Natural killer cell (primary cell): ENCODE measurements at regions not wholly inside any gene's neighbourhood (a gene's known extent, or its start where the extent isn't known, plus 50 kb on each side); places are given as distances from the start of the nearest gene placed in this dataset.

ENCODE experiments used
- ATAC-seq, 3 donors: fragments of 150-1000 bp in 2 of 3; fragments of 200-7000 bp in 1 of 3; cut with Tn5 transposase; 1 replicate in 1 of 3; 2 replicates in 2 of 3; pipeline ENCODE4 v1.10.0; 2021; ENCODE audit warnings: mild to moderate bottlenecking in 2 of 3, moderate library complexity in 2 of 3
- DNase-seq, 2 donors: peaks; one replicate each; pipeline versions ENCODE4 v3.0.0 to v3.0.0-alpha.2; 2013 to 2021; ENCODE audit warnings: mixed read lengths in 1 of 2
- H3K27ac ChIP-seq: one replicate; pipeline ENCODE4 v1.5.1; 2013; ENCODE audit warnings: mild to moderate bottlenecking, low read length
- H3K27me3 ChIP-seq: one replicate; pipeline ENCODE4 v1.6.1; 2013; ENCODE audit warnings: low read length; ENCODE audit not compliant: control insufficient read depth, insufficient read depth
- H3K36me3 ChIP-seq: one replicate; pipeline ENCODE4 v1.6.1; 2013; ENCODE audit warnings: low read length; ENCODE audit not compliant: control insufficient read depth, insufficient read depth
- H3K4me1 ChIP-seq: one replicate; pipeline ENCODE4 v1.6.1; 2013; ENCODE audit warnings: low read length; ENCODE audit not compliant: control insufficient read depth, insufficient read depth
- H3K4me3 ChIP-seq: one replicate; pipeline ENCODE4 v1.5.1; 2013; ENCODE audit warnings: low read length
- H3K9me3 ChIP-seq: one replicate; pipeline ENCODE4 v1.6.1; 2013; ENCODE audit warnings: low read length; ENCODE audit not compliant: control insufficient read depth, insufficient read depth
- H3K27ac Mint-ChIP-seq, 2 donors: one replicate each; pipeline ENCODE4 v1.8.0; 2022; ENCODE audit warnings: mild to moderate bottlenecking in 2 of 2, mixed read lengths in 2 of 2, moderate library complexity in 1 of 2
- H3K27me3 Mint-ChIP-seq, 2 donors: one replicate each; pipeline ENCODE4 v1.8.0; 2022; ENCODE audit warnings: low read depth in 2 of 2, mixed read lengths in 2 of 2
- H3K36me3 Mint-ChIP-seq: one replicate; pipeline ENCODE4 v1.8.0; 2022; ENCODE audit warnings: mixed read lengths
- H3K4me1 Mint-ChIP-seq, 2 donors: one replicate each; pipeline ENCODE4 v1.8.0; 2022; ENCODE audit warnings: mixed read lengths in 2 of 2
- H3K4me3 Mint-ChIP-seq: one replicate; pipeline ENCODE4 v1.8.0; 2022; ENCODE audit warnings: mild to moderate bottlenecking, moderate library complexity, mixed read lengths
- H3K9me3 Mint-ChIP-seq, 2 donors: one replicate each; pipeline ENCODE4 v1.8.0; 2022; ENCODE audit warnings: mixed read lengths in 2 of 2
- CTCF ChIP-seq: fragments of 200-600 bp; IDR thresholded peaks from one replicate; pipeline ENCODE4 v1.8.0; 2022; ENCODE audit warnings: antibody characterized with exemption
- WGBS: methylation state at CpG from one replicate; pipeline ENCODE4 v1.1.7; 2013; ENCODE audit warnings: missing lambda C conversion rate; ENCODE audit not compliant: insufficient coverage; 5-methylcytosine and 5-hydroxymethylcytosine counted together
- intact Hi-C: fragments of 100-400 bp; cut with micrococcal nuclease; formaldehyde crosslinking; loops from one replicate; pipeline ENCODE4 v1.14.2; 2022

DNA sequence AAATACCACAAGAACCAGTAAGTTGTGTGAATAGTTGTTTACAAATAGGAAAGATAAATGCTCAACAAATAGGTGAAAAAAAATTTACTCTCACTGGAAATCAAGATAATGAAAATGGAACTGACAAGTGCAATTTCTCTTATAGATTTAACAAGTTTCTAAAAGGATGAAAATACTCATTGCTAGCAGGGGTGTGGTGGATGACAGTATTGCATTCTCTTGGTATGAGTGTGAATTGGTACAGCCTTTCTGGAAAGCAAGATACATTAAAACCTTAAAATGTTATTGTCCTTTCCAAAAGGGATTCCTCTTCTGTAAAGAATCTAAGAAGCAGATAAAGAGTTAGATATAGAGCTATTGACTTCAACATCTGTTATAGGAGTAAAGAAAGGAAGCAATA lies 240.0 kb upstream of the RPS6KA3 start:
- no peaks in the 10 kb centered on the region for H3K27me3 ChIP-seq
- TF ChIP-seq CTCF = no peak
- H3K27ac ChIP-seq = no peak overlapping the region
- no peaks in the 10 kb centered on the region for H3K36me3 ChIP-seq
- Mint-ChIP-seq H3K27me3 (peaks cover 5 to 21% of the 10 kb centered on the region in 2 donors), H3K4me1 (no peaks in the 10 kb centered on the region), H3K9me3 (no peaks in the 10 kb centered on the region), H3K4me3 (no peak overlapping the region), H3K27ac (no peak overlapping the region), H3K36me3 (no peaks in the 10 kb centered on the region)
- DNase-seq (no peak), ATAC-seq (no peak)
- H3K4me3 ChIP-seq = no peak overlapping the region
- intact Hi-C loops = no loop called here
- H3K9me3 ChIP-seq = no peaks in the 10 kb centered on the region
- H3K4me1 ChIP-seq = no peaks in the 10 kb centered on the region

DNA sequence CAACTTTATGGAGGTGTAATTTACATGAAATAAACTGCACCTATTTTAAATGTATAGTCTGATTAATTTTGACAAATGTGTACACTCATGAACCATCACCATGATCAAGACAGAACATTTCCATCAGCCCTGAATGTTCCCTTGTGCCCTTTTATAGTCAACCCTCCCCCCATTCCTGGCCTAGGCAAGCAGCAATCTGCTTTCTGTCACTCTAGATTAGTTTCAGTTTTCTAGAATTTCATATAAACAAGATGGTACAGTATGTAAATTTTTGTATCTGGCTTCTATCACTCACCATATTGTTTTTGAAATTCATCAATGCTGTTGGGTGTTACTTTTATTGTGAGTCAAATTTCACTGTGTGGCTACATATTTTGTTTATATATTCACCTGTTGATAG lies 234.2 kb upstream of the RPS6KA3 start:
- Histone ChIP-seq H3K27ac (no peak overlapping the region), H3K4me1 (no peaks in the 10 kb centered on the region), H3K9me3 (no peaks in the 10 kb centered on the region), H3K4me3 (no peak overlapping the region), H3K27me3 (no peaks in the 10 kb centered on the region), H3K36me3 (no peaks in the 10 kb centered on the region)
- Mint-ChIP-seq H3K27ac (no peak overlapping the region), H3K4me1 (peaks cover 8 to 11% of the 10 kb centered on the region in 2 donors), H3K27me3 (peaks cover 0 to 14% of the 10 kb centered on the region in 2 donors), H3K4me3 (no peak overlapping the region), H3K9me3 (no peaks in the 10 kb centered on the region), H3K36me3 (no peaks in the 10 kb centered on the region)
- intact Hi-C loops = no loop called here
- ATAC-seq (no peak), DNase-seq (no peak)
- TF ChIP-seq CTCF = no peak

GRCh38 chrX:20500171-20500865 lies 233.6 kb upstream of the RPS6KA3 start:
- intact Hi-C loops = no loop called here
- H3K9me3 Mint-ChIP-seq = no peaks in the 10 kb centered on the region

More at GRCh38 chrX:20500171-20500865, 233.6 kb upstream of the RPS6KA3 start:
- peak in 2 of 3 donors; percentile 37 to 57 for ATAC-seq
- Histone ChIP-seq H3K9me3 (no peaks in the 10 kb centered on the region), H3K36me3 (no peaks in the 10 kb centered on the region), H3K27me3 (no peaks in the 10 kb centered on the region), H3K27ac (no peak overlapping the region), H3K4me3 (no peak overlapping the region), H3K4me1 (no peaks in the 10 kb centered on the region)
- DNase-seq = peak in 1 of 2 donors; percentile 7
- no peak for TF ChIP-seq CTCF
- peaks cover 8 to 11% of the 10 kb centered on the region in 2 donors for H3K4me1 Mint-ChIP-seq
- peaks cover 0 to 14% of the 10 kb centered on the region in 2 donors for H3K27me3 Mint-ChIP-seq
- no peak overlapping the region for H3K27ac Mint-ChIP-seq
- H3K4me3 Mint-ChIP-seq = no peak overlapping the region
- no peaks in the 10 kb centered on the region for H3K36me3 Mint-ChIP-seq
- 41% methylated on average over 4 of the region's 6 CpGs for WGBS
